ENCODE measurements at regions not wholly inside any gene's neighbourhood (a gene's known extent, or its start where the extent isn't known, plus 50 kb on each side); places are given as distances from the start of the nearest gene placed in this dataset.

DNA sequence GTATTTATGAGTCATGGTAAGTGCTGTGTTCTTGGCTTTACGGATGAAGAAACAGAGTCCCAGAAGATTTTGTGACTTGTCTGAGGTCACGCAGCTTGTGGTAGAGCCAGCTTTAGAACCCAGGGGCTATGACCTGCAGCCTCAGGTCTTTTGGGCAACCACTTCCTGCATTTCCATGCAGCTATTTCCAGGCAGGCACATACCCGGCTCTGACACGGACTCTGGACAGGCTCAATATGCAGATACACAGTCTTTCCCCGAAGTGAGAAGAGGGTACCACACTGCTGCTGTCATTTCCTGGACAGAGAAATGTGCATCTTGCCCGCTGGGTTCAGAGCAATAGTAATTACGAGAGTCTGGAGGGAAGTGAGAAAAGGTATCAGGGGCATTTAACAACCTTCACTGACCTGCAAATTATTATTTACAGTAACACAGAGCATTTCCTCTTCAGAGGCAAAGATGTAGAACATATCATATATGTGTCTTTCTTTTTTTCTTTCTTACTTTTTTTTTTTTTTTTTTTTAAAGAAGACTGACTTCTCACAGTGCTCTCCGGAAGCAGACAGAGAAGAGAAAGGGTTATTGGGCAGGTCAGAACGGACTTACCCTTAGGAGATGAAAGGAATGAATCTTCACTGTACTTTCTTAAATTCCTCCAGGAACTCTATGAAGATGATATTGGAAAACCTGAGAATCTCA is 185.1 kb downstream of the CLIC5 start:
- no peak for DNase-seq

DNA sequence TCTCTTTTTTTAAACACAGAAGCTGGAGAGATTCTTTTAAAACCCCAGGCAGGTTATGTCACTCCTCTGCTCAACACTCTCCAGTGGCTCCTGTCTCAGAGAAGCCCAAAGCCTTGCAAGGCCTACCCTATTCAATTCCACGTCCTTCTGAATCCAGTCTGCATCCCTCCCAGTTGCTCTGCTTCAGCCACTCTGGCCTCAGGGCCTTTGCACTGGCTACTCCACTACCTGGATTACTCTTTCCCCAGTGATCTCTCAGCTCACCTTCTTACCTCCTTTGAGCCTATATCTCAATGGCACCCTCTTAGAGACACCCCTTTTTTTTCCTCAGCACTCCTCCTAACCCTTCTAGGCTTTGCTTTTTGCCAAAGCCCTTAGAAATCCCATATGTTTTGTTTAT is 185.8 kb downstream of the CLIC5 start:
- no peak for DNase-seq

DNA sequence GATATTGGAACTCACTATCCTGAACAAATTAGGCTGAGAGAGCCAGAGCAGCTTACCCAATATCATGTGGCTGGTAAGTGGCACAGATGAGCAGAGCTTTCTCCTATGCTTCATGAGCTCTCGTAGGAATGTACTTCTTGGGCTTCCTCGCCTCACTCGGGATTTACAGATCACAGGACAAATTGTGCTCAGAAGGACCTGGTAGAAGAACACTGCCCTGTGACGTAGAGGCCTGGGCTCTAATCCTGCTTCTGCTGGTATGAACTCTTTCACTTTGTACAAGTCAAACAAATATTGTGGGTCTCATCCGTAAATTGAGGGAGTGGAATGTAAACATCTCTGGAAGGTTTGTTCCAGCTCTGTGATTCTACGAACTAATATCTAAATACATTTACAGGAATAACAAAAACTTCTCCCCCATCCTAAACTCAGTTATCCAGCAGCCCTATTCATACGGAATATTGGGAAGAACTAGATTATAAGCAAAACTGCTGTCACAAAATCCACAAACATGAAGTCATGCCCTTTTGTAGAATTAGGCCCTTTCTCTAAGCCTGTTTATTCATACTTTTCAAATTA is 187.6 kb downstream of the CLIC5 start:
- no peak for DNase-seq

DNA sequence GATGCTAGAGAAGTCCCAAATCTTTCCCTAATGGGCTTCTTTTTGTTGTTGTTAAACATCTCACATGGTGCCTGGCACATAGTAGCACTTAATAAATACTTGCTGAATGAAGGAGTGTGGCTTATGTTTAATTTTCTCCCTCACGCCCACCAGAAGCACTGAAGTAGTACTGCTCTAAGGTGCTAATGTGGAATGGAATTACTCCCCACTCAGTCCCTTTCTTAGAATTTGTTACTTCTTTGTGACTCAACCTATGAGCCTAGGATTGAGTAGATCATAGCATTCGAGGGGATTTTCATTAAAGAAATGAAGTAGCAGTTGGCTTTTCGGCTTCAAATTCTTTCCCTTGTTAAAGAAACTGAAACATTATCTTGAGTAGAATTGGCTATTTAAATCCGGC is 192.8 kb downstream of the CLIC5 start:
- DNase-seq = no peak

- DNase-seq = no peak
Measured at GRCh38 chr6:45822246-45822812, 193.3 kb downstream of the CLIC5 start.

DNA sequence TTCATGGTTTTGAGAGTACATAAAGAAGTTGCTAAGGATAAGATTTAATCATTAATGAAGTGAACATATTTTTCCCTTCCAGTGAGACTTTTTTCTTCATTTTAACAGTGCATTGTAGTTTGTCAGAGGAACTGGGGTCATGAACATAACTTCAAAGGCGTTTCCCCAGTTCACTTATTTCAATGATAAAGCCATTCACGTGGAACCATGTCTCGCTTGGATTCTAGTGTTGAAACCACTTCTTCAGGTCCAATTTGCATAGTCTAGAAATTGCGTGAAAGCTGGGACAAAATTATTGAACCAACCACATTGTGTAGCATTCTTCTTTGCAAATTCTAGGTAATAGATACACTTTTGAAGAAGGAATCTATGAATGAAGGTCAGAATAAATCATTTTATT is 197.0 kb downstream of the CLIC5 start:
- DNase-seq = no peak

DNA sequence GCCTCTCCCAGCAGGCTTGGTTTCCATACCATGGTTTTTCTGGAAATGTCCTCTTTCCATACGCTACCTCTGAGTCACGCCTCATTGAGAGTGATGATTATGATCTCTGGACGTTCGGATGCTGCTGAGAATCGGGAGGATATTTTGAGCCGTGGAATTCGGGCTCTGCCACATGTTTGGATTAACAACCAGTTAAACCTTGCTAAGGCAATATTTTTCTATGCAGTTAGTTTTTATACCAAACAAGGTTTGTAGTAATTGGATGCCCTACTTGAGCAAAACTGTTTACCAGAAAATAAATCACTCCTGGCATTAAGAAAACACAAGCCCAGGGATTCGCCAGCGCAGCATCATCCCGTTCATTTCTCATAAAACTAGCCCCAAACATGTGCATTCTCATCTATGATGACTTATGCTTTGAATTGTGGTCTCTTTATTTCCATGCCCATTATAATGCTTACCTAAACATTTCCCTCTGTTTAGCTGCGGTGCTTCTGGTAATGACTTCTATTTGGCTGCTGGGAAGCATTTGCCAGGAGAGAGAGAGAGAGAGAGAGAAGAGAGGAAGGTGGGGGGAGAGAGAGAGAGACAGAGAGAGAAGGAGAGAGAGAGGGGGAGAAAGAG is 198.9 kb downstream of the CLIC5 start:
- no peak for DNase-seq

- no peak for DNase-seq
Measured at GRCh38 chr6:45815466-45816125, 200.1 kb downstream of the CLIC5 start.

DNA sequence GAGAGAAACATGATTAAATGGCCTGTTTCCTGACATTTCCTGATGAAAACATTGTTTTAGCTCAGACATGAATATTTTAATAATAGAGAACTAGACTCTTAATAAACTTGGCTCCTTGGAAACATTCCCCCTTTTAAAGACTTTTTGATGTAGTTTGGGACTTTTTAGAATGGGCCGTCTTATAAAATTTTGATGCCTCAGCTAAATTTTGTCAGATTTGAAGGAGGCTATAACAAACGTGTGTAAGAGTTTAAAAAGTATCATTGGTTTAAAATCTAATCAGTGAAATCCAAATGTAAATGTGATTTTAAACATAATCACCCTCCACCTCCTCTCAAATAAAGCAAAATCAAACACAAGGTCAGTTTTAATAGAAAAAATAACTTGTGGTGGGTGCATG is 200.9 kb downstream of the CLIC5 start:
- DNase-seq = no peak

GRCh38 chr6:45813943-45814342 is 201.7 kb downstream of the CLIC5 start:
- no peak for DNase-seq

DNA sequence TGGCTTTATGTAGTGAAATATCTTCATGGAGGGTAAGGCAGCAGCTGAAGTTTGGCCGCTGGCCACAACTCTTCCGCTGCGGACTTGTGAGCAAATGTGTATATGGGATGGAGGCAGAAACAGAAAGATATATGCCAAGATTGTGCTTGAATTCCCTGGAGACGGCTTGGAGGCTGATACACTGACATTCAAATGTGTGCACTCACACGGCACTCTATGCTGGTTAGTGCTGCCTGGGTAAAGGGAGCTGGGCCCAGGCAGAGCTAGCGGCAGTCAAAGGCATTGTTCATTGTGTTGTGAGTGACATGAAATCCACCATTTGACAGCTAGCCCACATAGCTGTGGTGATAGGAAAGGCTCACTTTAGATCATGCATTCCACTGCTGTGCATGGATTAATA is 202.7 kb downstream of the CLIC5 start:
- no peak for DNase-seq

GRCh38 chr6:45808917-45809316 is 206.7 kb downstream of the CLIC5 start:
- no peak for DNase-seq

- DNase-seq = no peak
Measured at GRCh38 chr6:45808042-45808645, 207.5 kb downstream of the CLIC5 start.

GRCh38 chr6:45807311-45808041 is 208.2 kb downstream of the CLIC5 start:
- no peak for DNase-seq

DNA sequence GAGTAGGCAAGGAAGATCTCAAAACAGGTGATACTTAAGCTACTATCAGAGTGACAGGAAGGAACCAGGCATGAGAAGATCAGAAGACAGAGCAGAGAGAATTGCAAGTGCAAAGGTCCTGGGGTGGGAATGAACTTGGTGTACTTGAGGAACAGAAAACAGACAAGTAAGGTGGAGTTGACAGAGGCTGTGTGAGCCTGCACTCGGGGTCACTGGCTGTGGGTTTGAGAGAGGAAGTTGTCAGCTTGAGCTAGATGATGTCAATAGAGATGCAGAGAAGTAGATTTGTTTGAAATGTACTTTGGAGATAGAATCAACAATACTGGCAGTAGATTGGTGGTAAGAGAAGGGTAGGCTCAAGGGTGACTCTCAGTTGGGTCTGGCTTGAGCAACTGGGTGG is 209.5 kb downstream of the CLIC5 start:
- DNase-seq = no peak

DNA sequence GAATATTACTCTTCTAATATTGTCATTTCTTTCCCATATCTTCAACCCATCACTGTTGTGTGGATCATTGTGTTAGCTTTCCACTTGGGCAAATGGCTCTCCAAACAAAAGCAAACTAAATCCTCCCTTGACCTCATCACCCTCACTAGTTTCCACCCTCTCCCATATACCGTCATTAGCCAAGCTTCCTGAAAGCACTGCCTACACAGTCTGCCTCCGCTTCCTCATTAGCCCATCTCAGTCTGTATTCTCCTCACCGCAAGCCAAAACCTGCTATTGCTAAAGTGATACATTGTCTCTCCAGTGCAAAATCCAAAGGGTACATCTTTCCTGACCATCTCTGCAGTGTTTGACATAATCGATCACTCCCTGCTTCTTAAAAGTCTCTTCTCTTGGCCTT is 212.6 kb downstream of the CLIC5 start:
- DNase-seq = no peak

DNA sequence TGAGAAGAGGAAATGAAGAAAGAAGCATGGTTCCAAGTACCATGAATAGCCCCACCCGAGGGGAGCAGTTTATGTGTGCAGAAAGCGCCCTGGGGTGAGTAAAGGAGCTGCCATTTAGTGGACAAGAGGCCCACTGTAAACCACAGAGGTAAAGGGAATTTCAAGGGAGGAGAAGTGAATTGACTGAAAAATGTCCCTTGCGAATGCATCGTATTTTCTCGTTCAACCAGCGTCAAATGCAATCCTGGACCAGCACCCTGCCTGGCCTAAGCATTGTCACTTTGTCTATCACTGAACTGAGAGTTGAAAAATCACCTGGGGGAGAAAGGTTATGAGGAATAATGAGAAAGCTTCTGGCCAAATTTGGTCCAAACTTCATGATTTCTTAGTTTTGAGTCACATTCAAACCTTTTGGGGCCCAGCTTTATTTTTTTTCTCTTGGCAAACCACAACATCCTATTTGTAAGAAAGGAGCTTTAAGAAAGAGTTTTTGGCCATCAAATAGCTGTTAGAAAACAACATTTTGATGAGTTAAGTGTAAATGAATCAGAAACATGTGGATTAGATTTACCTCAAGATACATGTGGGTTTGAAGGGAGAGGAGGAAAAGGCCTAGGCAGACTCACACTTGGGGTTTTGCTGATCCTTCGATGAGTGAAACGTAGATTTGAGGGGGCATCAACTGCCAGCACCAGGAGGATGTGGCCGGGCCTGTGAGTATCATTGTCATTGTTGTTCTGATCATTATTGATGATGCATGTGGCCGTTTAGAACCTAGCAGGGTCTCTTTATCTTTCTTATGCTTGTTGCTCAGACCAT is 214.0 kb downstream of the CLIC5 start:
- DNase-seq = no peak

- no peak for DNase-seq
Measured at GRCh38 chr6:45800911-45801310, 214.7 kb downstream of the CLIC5 start.

GRCh38 chr6:45795678-45796077 is 220.0 kb downstream of the CLIC5 start:
- no peak for DNase-seq

GRCh38 chr6:45794465-45794864 is 221.2 kb downstream of the CLIC5 start:
- DNase-seq = no peak

All from SHP77 (cell line).